ENCODE measurements at regions not wholly inside any gene's neighbourhood (a gene's known extent, or its start where the extent isn't known, plus 50 kb on each side); places are given as distances from the start of the nearest gene placed in this dataset.
"Not testable (repeated sequence)": the region's sequence is repeated elsewhere in the genome, so short reads cannot be mapped to it uniquely, and the experiment has no call there.

DNA sequence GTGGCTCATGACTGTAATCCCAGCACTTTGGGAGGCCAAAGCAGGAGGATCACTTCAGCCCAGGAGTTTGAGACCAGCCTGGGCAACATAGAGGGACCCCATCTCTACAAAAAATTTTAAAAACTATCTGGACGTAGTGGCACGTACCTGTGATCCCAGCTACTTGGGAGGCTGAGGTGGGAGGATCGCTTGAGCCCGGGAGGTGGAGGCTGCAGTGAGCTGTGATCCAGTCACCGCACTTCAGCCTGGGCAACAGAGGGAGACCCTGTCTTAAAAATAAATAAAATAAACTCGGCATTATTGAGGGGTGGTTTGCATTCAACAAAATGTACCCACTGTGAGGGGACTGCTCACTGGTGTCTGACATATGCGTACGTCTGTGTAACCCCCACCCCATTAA lies 79.5 kb upstream of the GSE1 start:
- not testable (repeated sequence) for DNase-seq (ENCODE audit: low read depth in 2 of 3, low spot score in 2 of 3)

GRCh38 chr16:85534536-85535351 lies 78.4 kb upstream of the GSE1 start:
- no peak for DNase-seq (ENCODE audit: low read depth in 2 of 3, low spot score in 2 of 3)

- DNase-seq (ENCODE audit: low read depth in 2 of 3, low spot score in 2 of 3), result no peak
These were observed 77.6 kb upstream of the GSE1 start for GRCh38 chr16:85535352-85536072.

DNA sequence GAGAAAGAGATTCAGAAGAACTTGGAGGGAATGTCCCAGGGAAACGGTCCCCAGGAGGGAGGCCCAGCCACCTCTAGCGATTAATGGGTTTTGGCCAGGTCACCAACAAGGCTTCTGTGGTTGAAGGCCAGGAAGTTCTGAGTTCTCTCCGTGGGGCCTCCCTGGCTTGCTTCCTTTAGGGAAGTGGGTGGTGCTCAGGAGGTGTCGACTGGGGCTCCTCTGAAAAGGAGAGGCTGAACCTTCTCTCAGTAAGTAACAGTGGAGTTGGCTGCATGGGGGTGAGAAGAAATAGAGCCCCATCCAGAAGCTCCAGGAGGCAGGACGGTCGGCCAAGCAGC lies 77.1 kb upstream of the GSE1 start:
- DNase-seq (ENCODE audit: low read depth in 2 of 3, low spot score in 2 of 3), result no peak

- no peak for DNase-seq (ENCODE audit: low read depth in 2 of 3, low spot score in 2 of 3)
These were observed 76.5 kb upstream of the GSE1 start for GRCh38 chr16:85536411-85537330.

DNA sequence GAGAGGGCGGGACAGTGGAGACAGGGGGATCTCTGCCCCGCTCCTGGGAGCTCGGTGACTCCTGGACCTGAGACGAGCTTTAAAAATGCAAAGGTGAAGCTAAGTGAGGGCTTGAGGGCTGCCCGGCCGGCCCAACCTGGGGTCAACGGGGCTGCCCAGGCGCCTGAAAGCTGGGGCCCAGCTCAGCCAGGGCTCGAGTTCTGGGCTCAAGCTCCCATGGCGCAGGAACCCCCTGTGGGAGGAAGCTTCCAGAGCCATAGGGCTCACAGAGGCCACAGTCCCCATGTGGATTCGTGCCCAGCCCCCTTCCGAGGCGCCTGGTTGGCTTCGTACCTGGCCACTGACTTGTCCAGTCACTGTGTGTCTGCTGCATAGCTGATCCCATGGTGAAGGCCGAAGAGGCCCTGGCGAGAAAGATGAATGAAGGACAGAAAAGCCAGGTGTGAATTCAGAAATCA lies 75.8 kb upstream of the GSE1 start:
- no peak for DNase-seq (ENCODE audit: low read depth in 2 of 3, low spot score in 2 of 3)

- DNase-seq (ENCODE audit: low read depth in 2 of 3, low spot score in 2 of 3), result no peak
These were observed 75.2 kb upstream of the GSE1 start for GRCh38 chr16:85537795-85538401.

- no peak for DNase-seq (ENCODE audit: low read depth in 2 of 3, low spot score in 2 of 3)
These were observed 74.0 kb upstream of the GSE1 start for GRCh38 chr16:85539084-85539483.

GRCh38 chr16:85539629-85540291 lies 73.4 kb upstream of the GSE1 start:
- no peak for DNase-seq (ENCODE audit: low read depth in 2 of 3, low spot score in 2 of 3)

- DNase-seq (ENCODE audit: low read depth in 2 of 3, low spot score in 2 of 3), result no peak
These were observed 71.9 kb upstream of the GSE1 start for GRCh38 chr16:85541181-85541580.

GRCh38 chr16:85541619-85541979 lies 71.5 kb upstream of the GSE1 start:
- DNase-seq (ENCODE audit: low read depth in 2 of 3, low spot score in 2 of 3), result no peak

- no peak for DNase-seq (ENCODE audit: low read depth in 2 of 3, low spot score in 2 of 3)
These were observed 70.9 kb upstream of the GSE1 start for GRCh38 chr16:85541980-85542900.

DNA sequence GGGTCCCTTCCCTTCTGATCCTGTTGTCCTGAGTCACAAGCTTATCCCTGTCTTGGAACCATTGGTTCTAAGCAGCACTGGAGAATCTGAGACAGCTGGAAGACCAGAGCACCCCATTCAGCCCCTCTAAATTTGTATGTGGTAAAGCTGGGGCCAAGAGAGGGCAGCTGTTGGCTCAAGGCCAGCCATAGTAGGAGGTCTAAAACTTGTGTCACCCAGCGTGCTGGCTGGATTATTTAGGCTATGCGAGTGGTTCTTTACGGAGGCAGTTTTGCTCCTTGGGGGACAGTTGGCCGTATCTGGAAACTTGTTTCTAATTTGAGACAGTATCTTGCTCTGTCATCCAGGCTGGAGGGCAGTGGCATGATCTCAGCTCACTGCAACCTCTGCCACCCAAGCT lies 69.6 kb upstream of the GSE1 start:
- DNase-seq (ENCODE audit: low read depth in 2 of 3, low spot score in 2 of 3), result no peak

DNA sequence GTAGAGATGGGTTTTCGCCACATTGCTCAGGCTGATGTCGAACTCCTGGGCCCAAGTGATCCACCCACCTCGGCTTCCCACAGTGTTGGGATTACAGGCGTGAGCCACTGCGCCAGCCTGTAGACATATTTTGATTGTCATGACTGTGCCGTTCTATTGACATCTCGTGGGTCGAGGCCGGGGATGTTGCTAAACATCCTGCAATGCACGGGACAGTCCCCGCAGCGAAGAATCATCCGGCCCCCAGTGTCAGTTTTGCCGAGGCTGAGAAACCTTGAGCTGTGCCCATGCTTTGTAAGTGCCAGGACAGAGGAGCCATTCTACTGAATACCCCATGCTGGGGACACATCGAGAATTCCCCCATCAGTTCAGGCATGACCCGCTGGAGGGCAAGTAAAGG lies 69.1 kb upstream of the GSE1 start:
- no peak for DNase-seq (ENCODE audit: low read depth in 2 of 3, low spot score in 2 of 3)

DNA sequence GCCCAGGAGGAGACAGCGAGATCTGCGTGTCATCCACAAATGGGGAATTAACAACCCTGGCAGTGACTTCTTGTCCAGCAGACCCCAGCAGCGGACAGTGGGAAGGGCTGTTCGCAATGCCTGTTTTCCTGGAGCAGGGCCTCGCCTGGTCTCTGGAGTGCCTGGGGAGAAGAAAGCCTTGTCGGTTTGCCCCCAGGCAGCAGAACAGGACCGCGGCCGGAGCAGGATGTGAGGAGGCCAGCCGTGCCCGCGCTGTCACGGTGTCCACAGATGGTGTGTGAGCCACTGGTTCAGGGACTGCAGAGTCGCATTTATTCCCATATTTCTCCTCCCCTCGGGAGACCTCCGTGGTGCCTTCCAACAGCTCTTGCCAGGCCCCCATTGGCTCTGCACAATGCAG lies 68.5 kb upstream of the GSE1 start:
- no peak for DNase-seq (ENCODE audit: low read depth in 2 of 3, low spot score in 2 of 3)

GRCh38 chr16:85545227-85545818 lies 67.8 kb upstream of the GSE1 start:
- DNase-seq (ENCODE audit: low read depth in 2 of 3, low spot score in 2 of 3), result no peak

GRCh38 chr16:85546585-85547447 lies 66.3 kb upstream of the GSE1 start:
- DNase-seq (ENCODE audit: low read depth in 2 of 3, low spot score in 2 of 3), result no peak

DNA sequence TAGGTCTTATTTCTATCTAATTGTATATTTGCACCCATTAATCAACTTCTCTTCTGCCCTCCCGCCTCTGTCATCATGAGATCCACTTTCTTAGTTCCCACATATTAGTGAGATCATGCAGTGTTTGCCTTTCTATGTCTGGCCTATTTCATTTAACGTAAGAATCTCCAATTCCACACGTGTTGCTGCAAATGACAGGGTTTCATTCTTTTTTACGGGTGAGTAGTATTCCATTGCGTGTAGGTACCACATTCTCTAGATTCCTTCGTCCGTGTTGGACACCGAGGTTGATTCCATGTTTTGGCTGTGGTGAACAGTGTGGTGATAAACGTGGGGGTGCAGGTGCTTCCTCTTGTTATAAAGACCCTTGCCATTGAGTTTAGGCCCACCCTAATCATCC lies 64.7 kb upstream of the GSE1 start:
- DNase-seq (ENCODE audit: low read depth in 2 of 3, low spot score in 2 of 3), result no peak

All from activated CD8-positive, alpha-beta memory T cell treated with anti-CD3 and anti-CD28 coated beads for 48 hours (primary cell).